ENCODE measurements at regions not wholly inside any gene's neighbourhood (a gene's known extent, or its start where the extent isn't known, plus 50 kb on each side); places are given as distances from the start of the nearest gene placed in this dataset.

DNA sequence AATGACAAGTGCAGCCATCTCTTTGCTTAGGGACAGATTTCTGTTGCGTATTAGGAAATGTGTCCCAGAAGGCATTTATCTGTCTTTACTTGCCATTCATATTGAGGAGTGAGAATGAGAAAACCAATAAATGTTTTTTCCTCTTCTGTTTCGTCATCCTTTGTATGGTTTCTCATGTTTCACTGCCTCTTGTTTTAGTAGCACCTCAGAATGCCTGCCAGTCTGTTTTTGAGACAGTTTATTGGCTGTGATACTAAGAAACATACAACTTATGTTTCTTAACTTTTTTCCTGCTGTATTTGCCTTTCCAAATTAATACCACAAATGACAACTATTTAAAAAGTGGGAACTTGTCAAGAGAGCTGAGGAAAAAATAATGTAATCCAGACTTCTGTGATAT lies 390.2 kb upstream of the GOLIM4 start:
- Histone ChIP-seq H3K36me3 (no peaks in the 10 kb centered on the region), H3K9me3 (no peaks in the 10 kb centered on the region), H3K27ac (no peak overlapping the region), H3K27me3 (no peaks in the 10 kb centered on the region), H3K4me3 (no peak overlapping the region), H3K4me1 (no peaks in the 10 kb centered on the region)
- TF ChIP-seq POLR2A (IDR thresholded peaks at IDR 0.05): no peak
- no peak for TF ChIP-seq POLR2AphosphoS5 (IDR thresholded peaks at IDR 0.05)
- no peak for TF ChIP-seq CTCF (IDR thresholded peaks at IDR 0.05)
- TF ChIP-seq EP300 (IDR thresholded peaks at IDR 0.05): no peak
- WGBS, 2 donors: 56 to 67% methylated on average over 2 of the region's 2 CpGs
- ATAC-seq (ENCODE audit: low FRiP score in 2 of 2) (no peak), DNase-seq (no peak)

DNA sequence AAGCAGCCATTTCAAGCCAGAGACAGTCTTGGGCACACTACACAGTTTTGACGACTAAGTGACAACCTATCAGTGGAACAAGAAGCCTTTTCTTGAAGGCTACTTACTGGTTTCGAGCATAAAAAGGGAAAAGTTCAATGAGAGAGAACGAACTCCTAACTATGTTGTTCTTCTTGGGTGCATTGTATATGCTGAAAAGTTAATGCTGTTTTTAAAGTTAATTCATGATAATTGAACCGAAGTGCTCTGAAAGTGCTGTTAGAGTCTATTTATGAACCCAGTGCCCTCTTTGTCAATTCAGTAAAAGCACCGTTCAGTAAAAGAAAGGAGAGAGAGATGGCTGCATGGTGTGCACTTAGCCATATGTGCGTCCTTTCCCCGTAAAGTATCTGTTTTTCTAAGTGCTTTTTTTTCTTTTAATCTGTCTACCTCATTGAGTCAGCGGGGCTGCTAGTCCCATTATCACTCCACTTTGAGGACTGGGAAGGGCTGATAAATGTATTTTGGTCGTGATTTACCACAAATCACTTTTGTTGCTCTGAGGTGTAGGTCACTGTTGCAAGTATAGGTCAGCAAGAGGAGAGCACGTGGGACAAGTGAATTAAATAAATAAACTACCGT lies 380.7 kb upstream of the GOLIM4 start:
- DNase-seq: no peak
- Histone ChIP-seq H3K4me3 (no peak overlapping the region), H3K27me3 (no peaks in the 10 kb centered on the region), H3K36me3 (no peaks in the 10 kb centered on the region), H3K27ac (no peak overlapping the region), H3K4me1 (no peaks in the 10 kb centered on the region), H3K9me3 (no peaks in the 10 kb centered on the region)
- 78% methylated on average over 11 of the region's 11 CpGs for WGBS, 2 donors
- ATAC-seq (ENCODE audit: low FRiP score in 2 of 2): no peak
- TF ChIP-seq POLR2AphosphoS5 (IDR thresholded peaks at IDR 0.05) (no peak), EP300 (IDR thresholded peaks at IDR 0.05) (no peak), POLR2A (IDR thresholded peaks at IDR 0.05) (no peak), CTCF (IDR thresholded peaks at IDR 0.05) (no peak)

DNA sequence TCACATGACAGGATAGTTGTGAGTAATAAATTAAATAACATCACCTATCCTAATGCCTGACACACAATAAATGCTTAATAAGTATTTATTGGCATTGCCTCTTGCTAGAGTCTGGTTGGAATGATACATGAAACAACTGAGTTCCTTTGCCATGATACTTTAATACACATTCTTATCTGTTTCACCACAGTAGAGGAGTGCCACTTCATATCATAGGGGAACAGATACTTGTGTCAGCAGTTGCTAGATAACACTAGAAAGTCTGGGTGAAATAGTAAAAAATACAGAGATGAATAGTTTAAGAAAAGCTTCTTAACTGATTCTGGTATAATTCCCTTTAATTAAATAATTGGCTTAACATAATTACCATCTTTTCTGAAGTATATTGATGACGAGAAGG lies 380.0 kb upstream of the GOLIM4 start:
- H3K4me1 ChIP-seq: no peaks in the 10 kb centered on the region
- no peaks in the 10 kb centered on the region for H3K9me3 ChIP-seq
- no peak for TF ChIP-seq CTCF (IDR thresholded peaks at IDR 0.05)
- no peak overlapping the region for H3K27ac ChIP-seq
- no peaks in the 10 kb centered on the region for H3K27me3 ChIP-seq
- DNase-seq: no peak
- no peak overlapping the region for H3K4me3 ChIP-seq
- ATAC-seq (ENCODE audit: low FRiP score in 2 of 2): no peak
- no peaks in the 10 kb centered on the region for H3K36me3 ChIP-seq
- WGBS, 2 donors: 87 to 91% methylated on average over 1 of the region's 1 CpG

GRCh38 chr3:168473334-168473890 lies 377.7 kb upstream of the GOLIM4 start:
- no peaks in the 10 kb centered on the region for H3K27me3 ChIP-seq
- WGBS, 2 donors: 82 to 88% methylated on average over 4 of the region's 4 CpGs
- TF ChIP-seq POLR2AphosphoS5 (IDR thresholded peaks at IDR 0.05): no peak
- TF ChIP-seq POLR2A (IDR thresholded peaks at IDR 0.05): no peak
- TF ChIP-seq CTCF (IDR thresholded peaks at IDR 0.05): no peak
- no peak for TF ChIP-seq EP300 (IDR thresholded peaks at IDR 0.05)
- H3K4me1 ChIP-seq: no peaks in the 10 kb centered on the region
- H3K9me3 ChIP-seq: no peaks in the 10 kb centered on the region
- H3K27ac ChIP-seq: no peak overlapping the region
- ATAC-seq (ENCODE audit: low FRiP score in 2 of 2) (no peak), DNase-seq (no peak)
- H3K4me3 ChIP-seq: no peak overlapping the region
- H3K36me3 ChIP-seq: no peaks in the 10 kb centered on the region

- no peak for TF ChIP-seq EP300 (IDR thresholded peaks at IDR 0.05)
- no peak for TF ChIP-seq POLR2A (IDR thresholded peaks at IDR 0.05)
- TF ChIP-seq POLR2AphosphoS5 (IDR thresholded peaks at IDR 0.05): no peak
- no peak for TF ChIP-seq CTCF (IDR thresholded peaks at IDR 0.05)
- Histone ChIP-seq H3K9me3 (no peaks in the 10 kb centered on the region), H3K4me3 (no peak overlapping the region), H3K4me1 (no peaks in the 10 kb centered on the region), H3K36me3 (no peaks in the 10 kb centered on the region), H3K27ac (no peak overlapping the region), H3K27me3 (no peaks in the 10 kb centered on the region)
- ATAC-seq (ENCODE audit: low FRiP score in 2 of 2) (no peak), DNase-seq (no peak)
These were observed 377.1 kb upstream of the GOLIM4 start for GRCh38 chr3:168472783-168473182.

Data from upper lobe of left lung (tissue), 6 donors.